GM19372 (cell line): ENCODE measurements at regions not wholly inside any gene's neighbourhood (a gene's known extent, or its start where the extent isn't known, plus 50 kb on each side); places are given as distances from the start of the nearest gene placed in this dataset.

Experiments
- ATAC-seq: cut with Tn5 transposase; IDR thresholded peaks from one replicate; pipeline ENCODE4 v1.9.1; 2021; ENCODE audit warnings: mild to moderate bottlenecking, low read depth, moderate library complexity; ENCODE audit not compliant: unreplicated experiment

GRCh38 chr2:47315475-47315874 lies 53.6 kb upstream of the EPCAM start:
- no peak for ATAC-seq

DNA sequence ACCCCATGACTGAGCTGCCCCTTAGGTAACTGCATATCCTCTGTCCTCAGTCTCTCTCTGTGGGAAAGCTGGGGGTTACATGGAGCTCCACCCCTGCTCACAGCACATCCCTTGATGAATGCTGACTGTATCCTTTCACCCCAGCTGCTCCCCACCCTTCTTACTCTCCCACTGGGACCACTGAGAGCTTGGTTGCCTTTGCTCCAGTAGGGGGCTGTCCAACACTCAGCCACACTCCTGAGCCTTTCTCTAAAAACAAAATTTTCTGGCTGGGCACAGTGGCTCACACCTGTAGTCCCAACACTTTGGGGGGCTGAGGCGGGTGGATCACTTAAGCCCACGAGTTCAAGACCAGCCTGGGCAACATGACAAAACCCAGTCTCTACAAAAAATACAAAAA lies 55.4 kb upstream of the EPCAM start:
- no peak for ATAC-seq

- ATAC-seq, result no peak
These were observed 55.9 kb upstream of the EPCAM start for GRCh38 chr2:47313141-47313691.

GRCh38 chr2:47312491-47312850 lies 56.6 kb upstream of the EPCAM start:
- ATAC-seq, result no peak

DNA sequence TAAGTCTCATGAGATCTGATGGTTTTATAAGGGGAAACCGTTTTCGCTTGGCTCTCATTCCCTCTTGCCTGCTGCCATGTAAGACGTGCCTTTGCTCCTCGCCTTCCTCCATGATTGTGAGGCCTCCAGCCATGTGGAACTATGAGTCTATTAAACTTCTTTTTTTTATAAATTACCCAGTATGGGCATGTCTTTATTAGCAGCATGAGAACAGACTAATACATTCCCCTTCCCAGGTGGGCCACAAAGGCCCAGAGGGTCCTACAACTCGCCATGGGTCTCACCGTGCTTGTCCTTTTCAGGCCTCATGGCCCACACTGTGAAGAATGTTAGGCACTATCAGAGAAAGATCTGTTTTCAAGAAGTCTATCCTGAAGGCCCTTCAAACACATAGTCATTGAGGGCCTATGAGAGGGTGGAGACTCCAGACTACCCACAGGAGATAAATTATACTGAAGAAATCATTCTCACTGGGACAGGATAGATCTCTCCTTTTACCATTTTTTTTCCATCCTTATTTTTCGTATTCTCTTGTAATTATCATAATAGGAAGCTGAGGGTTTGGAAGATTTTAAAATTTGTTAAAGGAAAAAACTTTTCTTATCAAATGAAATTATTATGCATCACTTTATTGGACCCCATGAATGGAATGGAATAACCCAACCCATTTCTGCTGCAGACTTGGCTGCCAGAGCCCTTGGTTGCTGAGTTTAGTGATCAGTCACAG lies 57.2 kb upstream of the EPCAM start:
- no peak for ATAC-seq

DNA sequence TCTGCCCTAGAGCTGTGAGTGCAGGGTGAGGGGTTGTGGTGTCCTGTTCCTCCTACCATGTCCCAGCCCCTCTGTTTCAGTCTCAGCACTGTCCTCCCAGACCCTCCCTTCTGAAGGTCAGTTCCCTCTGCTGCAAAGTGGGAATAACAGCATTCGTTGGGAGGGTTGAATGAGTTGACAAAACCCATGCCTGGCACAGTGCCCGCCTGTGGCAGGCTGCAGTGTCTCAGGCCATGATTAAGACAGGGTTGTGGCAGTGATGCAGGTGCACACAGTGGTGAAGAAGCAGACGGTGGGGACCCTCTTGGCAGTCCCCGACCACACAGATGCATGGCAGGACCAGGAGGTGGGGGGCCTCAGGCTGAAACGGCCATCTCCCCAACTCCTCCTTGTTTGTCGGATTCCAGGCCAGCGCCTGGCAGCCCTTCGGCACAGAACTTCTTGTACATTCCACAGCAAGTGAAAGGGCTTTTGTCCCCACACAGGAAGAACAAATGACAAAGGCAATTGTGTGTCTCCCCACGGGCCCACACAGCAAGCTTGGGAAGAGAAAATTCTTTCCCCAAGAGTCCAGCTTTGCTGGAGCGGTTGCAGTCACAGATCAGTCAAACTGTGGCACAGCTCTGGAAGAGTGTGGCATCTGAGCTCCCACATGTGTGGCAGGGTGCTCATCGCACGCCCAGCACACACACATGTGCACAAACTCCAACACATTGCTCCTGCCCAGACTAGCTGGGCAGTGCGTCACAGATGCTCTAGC lies 58.1 kb upstream of the EPCAM start:
- peak; percentile 17 for ATAC-seq

DNA sequence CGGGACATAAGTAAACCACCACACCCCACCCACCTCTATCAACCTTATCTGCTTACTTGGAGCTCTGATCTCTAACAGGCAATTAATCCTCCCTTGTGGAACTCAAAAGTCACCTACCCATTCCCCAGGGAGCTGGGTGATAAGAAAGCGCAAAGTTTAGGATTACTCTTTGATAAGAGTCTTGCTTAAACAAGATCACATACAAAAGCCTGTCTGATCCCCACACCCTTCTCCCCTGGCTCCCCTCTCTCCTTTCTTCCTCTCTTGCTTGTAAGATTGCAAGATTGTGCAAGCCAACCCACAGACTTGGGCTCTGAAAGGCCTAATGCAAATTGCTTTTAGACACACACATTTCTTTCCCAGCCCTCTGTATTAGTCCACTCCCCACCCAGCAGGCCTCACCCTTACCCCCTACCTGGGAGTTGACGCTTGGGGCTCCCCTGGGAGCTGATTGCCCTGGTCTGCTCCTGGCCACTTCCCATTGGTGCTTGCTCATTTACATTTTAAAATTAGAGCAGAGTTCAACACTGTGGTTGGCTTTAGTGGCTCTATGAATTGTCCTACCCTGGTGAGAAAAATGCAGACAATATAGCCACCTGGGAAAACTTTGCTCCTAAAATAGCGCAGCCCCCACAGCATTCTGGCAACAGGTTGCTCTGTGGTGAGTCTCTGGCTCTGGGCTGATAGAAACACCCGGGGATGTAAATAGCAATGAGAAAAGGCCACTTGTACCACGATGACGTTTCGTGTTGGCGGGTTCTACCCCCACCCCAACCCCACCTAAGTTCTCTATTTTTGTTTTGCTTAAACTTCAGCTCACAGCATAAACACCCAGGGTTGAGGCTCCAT lies 58.9 kb upstream of the EPCAM start:
- peak; percentile 80 for ATAC-seq

DNA sequence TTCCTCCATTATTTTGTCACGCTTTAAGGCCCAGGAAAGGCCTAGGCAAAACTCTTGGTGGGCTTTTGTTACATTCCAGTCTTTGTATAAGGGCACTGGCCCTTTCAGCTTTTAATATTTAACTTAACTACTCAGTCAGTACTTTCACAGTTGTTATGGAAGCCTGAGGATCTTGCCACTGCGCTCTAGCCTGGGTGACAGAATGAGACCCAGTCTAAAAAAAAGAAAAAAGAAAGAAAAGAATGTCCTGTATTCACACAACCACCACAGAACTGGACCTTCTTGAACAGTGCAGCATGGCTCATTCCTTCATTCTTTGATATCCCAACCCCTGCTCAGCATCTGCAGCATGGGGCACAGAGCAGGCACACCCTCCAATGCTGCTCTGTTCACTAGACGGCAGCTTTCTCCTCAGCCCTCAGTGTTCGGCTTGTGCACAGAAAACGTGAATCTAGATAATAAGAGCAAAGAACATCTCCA lies 59.6 kb upstream of the EPCAM start:
- ATAC-seq, result no peak

DNA sequence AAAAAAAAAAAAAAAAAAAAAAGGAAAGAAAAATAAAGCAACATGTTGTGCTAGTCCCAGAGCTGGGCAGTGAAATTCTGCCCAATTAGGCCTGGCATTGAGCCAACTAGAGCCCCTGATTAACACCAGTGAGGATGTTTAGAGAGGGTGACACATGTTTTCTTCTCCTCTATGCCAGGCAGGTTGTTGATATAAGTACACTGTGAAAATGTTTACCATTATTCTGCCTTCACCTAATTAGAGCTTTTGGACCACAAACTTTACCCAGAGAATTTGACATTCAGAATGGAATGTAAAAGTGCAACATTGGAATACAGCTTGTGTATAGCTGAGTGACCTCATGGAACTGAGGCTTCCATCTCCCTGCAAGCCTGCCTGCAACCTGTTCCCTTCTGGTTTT lies 62.0 kb upstream of the EPCAM start:
- no peak for ATAC-seq

- ATAC-seq, result no peak
These were observed 64.5 kb upstream of the EPCAM start for GRCh38 chr2:47304654-47305053.

- no peak for ATAC-seq
These were observed 65.6 kb upstream of the EPCAM start for GRCh38 chr2:47303341-47304148.

GRCh38 chr2:47302308-47302707 lies 66.8 kb upstream of the EPCAM start:
- no peak for ATAC-seq

DNA sequence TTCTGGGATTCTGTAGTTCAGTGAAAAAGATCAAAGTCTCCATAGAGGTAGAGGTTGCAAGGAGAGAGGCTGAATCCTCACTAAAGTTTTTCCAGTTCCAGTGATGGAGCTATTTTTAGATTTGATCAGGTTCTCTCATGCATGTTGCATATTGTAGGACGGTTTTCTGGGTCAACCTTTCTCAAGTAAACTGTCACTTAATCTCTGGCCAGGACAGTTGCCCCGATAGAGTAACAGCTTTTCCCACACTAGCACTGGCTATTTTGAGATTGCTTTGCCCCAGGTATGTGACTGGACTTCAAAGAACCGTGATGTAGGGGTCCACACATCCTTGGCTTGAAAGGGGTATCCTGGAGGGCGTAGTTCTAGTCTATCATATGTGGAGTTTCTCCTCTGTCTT lies 67.4 kb upstream of the EPCAM start:
- no peak for ATAC-seq

- ATAC-seq, result peak; percentile 66
These were observed 67.9 kb upstream of the EPCAM start for GRCh38 chr2:47301277-47301618.

GRCh38 chr2:47300609-47301276 lies 68.4 kb upstream of the EPCAM start:
- ATAC-seq, result peak; percentile 70

DNA sequence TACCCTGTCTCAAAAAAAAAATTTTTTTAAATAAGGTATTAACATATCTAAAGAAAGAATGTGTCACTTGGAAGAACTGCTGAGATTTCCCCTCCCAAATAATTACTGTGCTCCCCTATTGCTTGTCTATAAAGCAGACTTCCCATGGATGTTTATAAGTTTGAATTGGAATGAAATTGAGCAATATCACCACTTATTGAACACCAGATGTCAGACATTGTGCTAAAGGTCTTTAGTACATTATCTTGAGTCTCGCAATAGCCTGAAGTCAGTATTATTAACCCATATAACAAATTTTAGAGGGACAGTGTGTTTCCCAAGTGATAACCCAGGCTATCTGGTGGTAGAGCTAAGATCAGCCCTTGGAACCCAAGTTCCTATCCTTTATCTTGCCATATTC lies 69.0 kb upstream of the EPCAM start:
- ATAC-seq, result no peak

- no peak for ATAC-seq
These were observed 69.6 kb upstream of the EPCAM start for GRCh38 chr2:47299555-47299954.

DNA sequence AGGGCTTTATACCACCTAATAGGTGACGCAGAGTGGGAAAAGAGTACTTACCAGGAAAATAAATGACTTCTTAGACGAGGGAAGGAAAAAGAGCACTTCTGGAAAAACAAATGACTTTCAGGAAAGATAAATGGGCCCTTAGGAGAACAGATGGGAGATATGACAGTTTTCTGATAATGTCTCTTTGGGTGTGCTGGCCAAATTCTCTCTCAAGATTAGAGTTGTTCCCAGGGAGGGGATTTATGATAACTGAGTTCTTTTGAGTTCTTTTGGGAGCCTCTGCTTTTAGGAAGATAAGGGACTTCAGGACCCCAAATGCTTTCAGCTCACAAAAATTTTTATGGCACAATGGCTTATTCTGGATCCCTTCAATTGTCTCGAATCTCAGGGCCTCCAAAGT lies 70.3 kb upstream of the EPCAM start:
- no peak for ATAC-seq

- no peak for ATAC-seq
These were observed 71.2 kb upstream of the EPCAM start for GRCh38 chr2:47297767-47298425.
